HepG2 (cell line): ENCODE measurements at regions not wholly inside any gene's neighbourhood (a gene's known extent, or its start where the extent isn't known, plus 50 kb on each side); places are given as distances from the start of the nearest gene placed in this dataset.

Experiments
- AGO1 ChIP-seq: fragments of 200-400 bp; formaldehyde crosslinking; IDR thresholded peaks from 2 replicates; pipeline ENCODE4 v1.6.1; 2017; ENCODE audit warnings: mild to moderate bottlenecking, low read depth, low read length, moderate library complexity; ENCODE audit not compliant: poor library complexity, severe bottlenecking
- ATF7 ChIP-seq, 2 experiments: fragments of 450-650 bp in 1 of 2; sonication (generic) in 1 of 2; formaldehyde crosslinking in 1 of 2; IDR thresholded peaks; 2 replicates each; pipeline versions ENCODE4 v1.4.0 to v1.6.1; 2016 to 2020; ENCODE audit warnings: antibody characterized with exemption in 1 of 2, mild to moderate bottlenecking in 1 of 2, missing genetic modification reagents in 1 of 2
- BRCA1 ChIP-seq: sonication (generic); formaldehyde crosslinking; IDR thresholded peaks from 2 replicates; pipeline ENCODE4 v1.4.0; 2020; ENCODE audit warnings: missing genetic modification reagents
- EP300 ChIP-seq, 3 experiments: sonication (generic) in 1 of 3; formaldehyde crosslinking in 1 of 3; IDR thresholded peaks; 2 replicates each; pipeline versions ENCODE4 v1.5.1 to v1.6.1; 2011 to 2020; ENCODE audit warnings: low read depth in 2 of 3, low read length in 2 of 3, borderline replicate concordance in 1 of 3, improper control_type of control experiment in 1 of 3, mild to moderate bottlenecking in 1 of 3, missing genetic modification reagents in 1 of 3, moderate library complexity in 1 of 3
- HNF4G ChIP-seq, 2 experiments: sonication (generic) in 1 of 2; formaldehyde crosslinking in 1 of 2; IDR thresholded peaks; 2 replicates each; pipeline versions ENCODE4 v1.4.0 to v1.6.1; 2011 to 2020; ENCODE audit warnings: borderline replicate concordance in 2 of 2, low read depth in 2 of 2, mild to moderate bottlenecking in 2 of 2, low read length in 1 of 2, missing genetic modification reagents in 1 of 2, moderate library complexity in 1 of 2
- HNRNPH1 ChIP-seq: fragments of 200-400 bp; formaldehyde crosslinking; optimal IDR thresholded peaks from 2 replicates; pipeline ENCODE3; 2017; ENCODE audit warnings: mild to moderate bottlenecking, low read depth, low read length
- ISL2 ChIP-seq: sonication (generic); formaldehyde crosslinking; IDR thresholded peaks from 2 replicates; pipeline ENCODE4 v1.5.0; 2020; ENCODE audit warnings: missing genetic modification reagents
- PTBP1 ChIP-seq: fragments of 200-400 bp; formaldehyde crosslinking; IDR thresholded peaks from 2 replicates; pipeline ENCODE4 v1.6.1; 2018; ENCODE audit warnings: low read length, low read depth; ENCODE audit not compliant: poor library complexity, severe bottlenecking
- SP140L ChIP-seq: sonication (generic); formaldehyde crosslinking; IDR thresholded peaks from 2 replicates; pipeline ENCODE4 v1.4.0; 2020; ENCODE audit warnings: missing genetic modification reagents, borderline replicate concordance
- ZNF235 ChIP-seq: sonication (generic); formaldehyde crosslinking; IDR thresholded peaks from 2 replicates; pipeline ENCODE4 v1.8.1; 2023; ENCODE audit warnings: mild to moderate bottlenecking, missing genetic modification reagents, borderline replicate concordance
- ZNF496 ChIP-seq: sonication (generic); formaldehyde crosslinking; IDR thresholded peaks from 2 replicates; pipeline ENCODE4 v1.8.1; 2023; ENCODE audit warnings: mild to moderate bottlenecking, moderate library complexity, missing genetic modification reagents; ENCODE audit not compliant: insufficient replicate concordance
- ZNF562 ChIP-seq: sonication (generic); formaldehyde crosslinking; IDR thresholded peaks from 2 replicates; pipeline ENCODE4 v1.8.0; 2022; ENCODE audit warnings: missing genetic modification reagents, borderline replicate concordance
- ZNF564 ChIP-seq: sonication (generic); formaldehyde crosslinking; IDR thresholded peaks from 2 replicates; pipeline ENCODE4 v1.8.1; 2023; ENCODE audit warnings: mild to moderate bottlenecking, missing genetic modification reagents
- ZNF788 ChIP-seq: sonication (generic); formaldehyde crosslinking; IDR thresholded peaks from 2 replicates; pipeline ENCODE4 v1.5.0; 2020; ENCODE audit warnings: mild to moderate bottlenecking, missing genetic modification reagents, borderline replicate concordance
- ZNF816 ChIP-seq: sonication (generic); formaldehyde crosslinking; IDR thresholded peaks from 2 replicates; pipeline ENCODE4 v1.8.0; 2022; ENCODE audit warnings: missing genetic modification reagents, mild to moderate bottlenecking, borderline replicate concordance
- TF ChIP-seq, protein P1 (sequence below): sonication (generic); formaldehyde crosslinking; IDR thresholded peaks from 2 replicates; pipeline ENCODE4 v1.8.0; 2022; ENCODE audit warnings: mild to moderate bottlenecking, missing genetic modification reagents, moderate library complexity
- TF ChIP-seq, protein P2 (sequence below): sonication (generic); formaldehyde crosslinking; IDR thresholded peaks from 2 replicates; pipeline ENCODE4 v1.4.0; 2020; ENCODE audit warnings: missing genetic modification reagents

DNA sequence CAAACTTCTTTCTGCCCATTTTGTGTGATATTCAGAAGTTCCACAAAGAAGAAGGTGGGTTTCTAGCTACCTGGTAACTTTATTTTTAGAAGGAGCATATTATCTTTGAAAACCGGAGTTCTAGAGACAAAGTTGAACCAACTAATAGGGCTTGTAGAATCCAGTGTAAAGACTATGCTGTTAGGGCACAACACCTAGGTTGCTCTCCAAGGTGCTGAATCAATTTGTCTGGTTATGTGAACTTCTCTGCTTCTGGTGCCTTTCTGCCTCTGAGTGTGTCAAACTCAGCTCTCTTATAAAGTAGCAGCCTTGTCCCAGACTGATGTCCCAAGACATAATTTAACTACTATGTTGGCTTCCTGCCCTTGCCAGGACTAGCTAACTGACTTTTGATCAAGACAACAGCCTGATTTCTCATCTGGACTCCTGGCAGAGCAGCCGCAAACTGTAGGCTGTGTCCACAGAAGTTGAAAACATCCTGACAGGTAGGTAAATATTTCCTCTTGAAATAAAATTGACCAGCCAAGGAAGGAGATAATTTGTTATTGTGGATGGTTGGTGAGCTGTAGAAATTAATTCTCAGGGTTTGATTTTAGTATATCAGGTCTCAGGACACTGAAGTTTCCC, 119.4 kb downstream of the CYRIA start (continued):
- TF ChIP-seq EP300 (IDR thresholded peaks at IDR 0.05; ENCODE audit: low read depth in 2 of 2, low read length in 2 of 2), result no peak
- TF ChIP-seq EP300 (CRISPR knock-in tag; IDR thresholded peaks at IDR 0.05; ENCODE audit: borderline replicate concordance), result no peak
- no peak for TF ChIP-seq PTBP1
- TF ChIP-seq, protein P1, sequence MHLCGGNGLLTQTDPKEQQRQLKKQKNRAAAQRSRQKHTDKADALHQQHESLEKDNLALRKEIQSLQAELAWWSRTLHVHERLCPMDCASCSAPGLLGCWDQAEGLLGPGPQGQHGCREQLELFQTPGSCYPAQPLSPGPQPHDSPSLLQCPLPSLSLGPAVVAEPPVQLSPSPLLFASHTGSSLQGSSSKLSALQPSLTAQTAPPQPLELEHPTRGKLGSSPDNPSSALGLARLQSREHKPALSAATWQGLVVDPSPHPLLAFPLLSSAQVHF, result no peak
- TF ChIP-seq BRCA1 (CRISPR knock-in tag), result peak; percentile 87; the same call in 1 of the 2 replicates
- TF ChIP-seq HNRNPH1, result no peak
- TF ChIP-seq ZNF816 (CRISPR knock-in tag), result no peak
- TF ChIP-seq SP140L (CRISPR knock-in tag), result peak; percentile 91; the same call in 1 of the 2 replicates
- no peak for TF ChIP-seq ZNF496 (CRISPR knock-in tag)
- TF ChIP-seq ZNF564 (CRISPR knock-in tag), result no peak
- no peak for TF ChIP-seq ZNF562 (CRISPR knock-in tag)
- no peak for TF ChIP-seq ZNF788 (CRISPR knock-in tag)
- no peak for TF ChIP-seq HNF4G (IDR thresholded peaks at IDR 0.05; ENCODE audit: borderline replicate concordance, low read depth, low read length)
- TF ChIP-seq HNF4G (CRISPR knock-in tag; IDR thresholded peaks at IDR 0.05; ENCODE audit: borderline replicate concordance, low read depth), result no peak
- no peak for TF ChIP-seq ATF7 (IDR thresholded peaks at IDR 0.05)
- TF ChIP-seq ATF7 (CRISPR knock-in tag; IDR thresholded peaks at IDR 0.05), result no peak
- no peak for TF ChIP-seq ZNF235 (CRISPR knock-in tag)
- TF ChIP-seq ISL2 (CRISPR knock-in tag), result peak; percentile 45; the same call in 1 of the 2 replicates
- TF ChIP-seq AGO1, result no peak
- TF ChIP-seq, protein P2, sequence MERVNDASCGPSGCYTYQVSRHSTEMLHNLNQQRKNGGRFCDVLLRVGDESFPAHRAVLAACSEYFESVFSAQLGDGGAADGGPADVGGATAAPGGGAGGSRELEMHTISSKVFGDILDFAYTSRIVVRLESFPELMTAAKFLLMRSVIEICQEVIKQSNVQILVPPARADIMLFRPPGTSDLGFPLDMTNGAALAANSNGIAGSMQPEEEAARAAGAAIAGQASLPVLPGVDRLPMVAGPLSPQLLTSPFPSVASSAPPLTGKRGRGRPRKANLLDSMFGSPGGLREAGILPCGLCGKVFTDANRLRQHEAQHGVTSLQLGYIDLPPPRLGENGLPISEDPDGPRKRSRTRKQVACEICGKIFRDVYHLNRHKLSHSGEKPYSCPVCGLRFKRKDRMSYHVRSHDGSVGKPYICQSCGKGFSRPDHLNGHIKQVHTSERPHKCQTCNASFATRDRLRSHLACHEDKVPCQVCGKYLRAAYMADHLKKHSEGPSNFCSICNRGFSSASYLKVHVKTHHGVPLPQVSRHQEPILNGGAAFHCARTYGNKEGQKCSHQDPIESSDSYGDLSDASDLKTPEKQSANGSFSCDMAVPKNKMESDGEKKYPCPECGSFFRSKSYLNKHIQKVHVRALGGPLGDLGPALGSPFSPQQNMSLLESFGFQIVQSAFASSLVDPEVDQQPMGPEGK (CRISPR knock-in tag), result 0 out of 2 replicates have a peak, but pooled peaks have one; percentile 26
